Progenitor cell of endocrine pancreas (in vitro differentiated cells): ENCODE measurements at regions not wholly inside any gene's neighbourhood (a gene's known extent, or its start where the extent isn't known, plus 50 kb on each side); places are given as distances from the start of the nearest gene placed in this dataset.

Source experiments
- DNase-seq: peaks from one replicate; pipeline ENCODE4 v3.0.0; 2021; ENCODE audit warnings: low spot score; ENCODE audit not compliant: unreplicated experiment
- H3K27ac Mint-ChIP-seq: 2 replicates; pipeline ENCODE4 v1.8.0; 2021; ENCODE audit warnings: mild to moderate bottlenecking, moderate library complexity, mixed read lengths
- H3K27me3 Mint-ChIP-seq: 2 replicates; pipeline ENCODE4 v1.8.0; 2021; ENCODE audit warnings: mixed read lengths
- H3K36me3 Mint-ChIP-seq: 2 replicates; pipeline ENCODE4 v1.8.0; 2022; ENCODE audit warnings: mixed read lengths; ENCODE audit not compliant: insufficient read depth
- H3K4me1 Mint-ChIP-seq: 2 replicates; pipeline ENCODE4 v1.8.0; 2021; ENCODE audit warnings: low read depth, mixed read lengths
- H3K4me3 Mint-ChIP-seq: 2 replicates; pipeline ENCODE4 v1.8.0; 2021; ENCODE audit warnings: low read depth, mild to moderate bottlenecking, moderate library complexity, mixed read lengths
- H3K9me3 Mint-ChIP-seq: 2 replicates; pipeline ENCODE4 v1.8.0; 2021; ENCODE audit warnings: low read depth, mixed read lengths
- CTCF ChIP-seq: fragments of 200-600 bp; sonication (generic); IDR thresholded peaks from one replicate; pipeline ENCODE4 v1.5.0; 2021; ENCODE audit warnings: antibody characterized with exemption, mild to moderate bottlenecking; ENCODE audit not compliant: unreplicated experiment

GRCh38 chr7:21054427-21055112 lies 267.9 kb upstream of the SP8 start:
- no peaks in the 10 kb centered on the region for H3K36me3 Mint-ChIP-seq

GRCh38 chr7:21059069-21059468 lies 272.4 kb upstream of the SP8 start:
- DNase-seq = no peak
- no peaks in the 10 kb centered on the region for H3K36me3 Mint-ChIP-seq
- H3K9me3 Mint-ChIP-seq = peaks cover 10% of the 10 kb centered on the region
- no peak overlapping the region for H3K27ac Mint-ChIP-seq
- no peaks in the 10 kb centered on the region for H3K27me3 Mint-ChIP-seq
- no peak overlapping the region for H3K4me3 Mint-ChIP-seq
- no peaks in the 10 kb centered on the region for H3K4me1 Mint-ChIP-seq
- no peak for TF ChIP-seq CTCF

More at GRCh38 chr7:21054427-21055112, 267.9 kb upstream of the SP8 start:
- H3K4me3 Mint-ChIP-seq = no peak overlapping the region
- H3K27ac Mint-ChIP-seq = no peak overlapping the region
- no peaks in the 10 kb centered on the region for H3K4me1 Mint-ChIP-seq
- H3K9me3 Mint-ChIP-seq = peaks cover 4% of the 10 kb centered on the region
- no peak for TF ChIP-seq CTCF
- H3K27me3 Mint-ChIP-seq = no peaks in the 10 kb centered on the region
- no peak for DNase-seq

- no peak overlapping the region for H3K4me3 Mint-ChIP-seq
- H3K27me3 Mint-ChIP-seq = no peaks in the 10 kb centered on the region
- no peak for DNase-seq
- TF ChIP-seq CTCF = no peak
- H3K27ac Mint-ChIP-seq = no peak overlapping the region
- peaks cover 10% of the 10 kb centered on the region for H3K9me3 Mint-ChIP-seq
- peaks cover 5% of the 10 kb centered on the region for H3K4me1 Mint-ChIP-seq
- no peaks in the 10 kb centered on the region for H3K36me3 Mint-ChIP-seq
Measured at GRCh38 chr7:21063106-21063505, 276.4 kb upstream of the SP8 start.

- no peak overlapping the region for H3K27ac Mint-ChIP-seq
- H3K9me3 Mint-ChIP-seq = peaks cover 7% of the 10 kb centered on the region
- H3K27me3 Mint-ChIP-seq = no peaks in the 10 kb centered on the region
Measured at GRCh38 chr7:21064698-21065648, 278.3 kb upstream of the SP8 start.

More at GRCh38 chr7:21064698-21065648, 278.3 kb upstream of the SP8 start:
- TF ChIP-seq CTCF = no peak
- H3K36me3 Mint-ChIP-seq = no peaks in the 10 kb centered on the region
- no peak overlapping the region for H3K4me3 Mint-ChIP-seq
- no peak for DNase-seq
- peaks cover 5% of the 10 kb centered on the region for H3K4me1 Mint-ChIP-seq
